HEK293 (cell line): ENCODE measurements at regions not wholly inside any gene's neighbourhood (a gene's known extent, or its start where the extent isn't known, plus 50 kb on each side); places are given as distances from the start of the nearest gene placed in this dataset.

ENCODE experiments used
- CTCF ChIA-PET: fragments of 350-600 bp; formaldehyde crosslinking; extraction: SDS; loops from one replicate; lab custom pipeline; 2021; ENCODE audit warnings: antibody characterized with exemption; lab: Yijun Ruan, JAX
- POLR2A ChIA-PET: fragments of 300-600 bp; formaldehyde crosslinking; extraction: SDS; loops from one replicate; lab custom pipeline; 2020; ENCODE audit warnings: antibody characterized with exemption, inconsistent platforms; lab: Yijun Ruan, JAX
- H3K27ac ChIP-seq: fragments of 200-500 bp; sonication (Bioruptor generic); 2 replicates; pipeline ENCODE4 v1.5.1; 2014; ENCODE audit warnings: low read depth, low read length, control low read depth, inconsistent platforms; ENCODE audit errors: extremely low read depth
- H3K36me3 ChIP-seq, 2 experiments: fragments of 200-500 bp in 1 of 2; sonication (Bioruptor generic) in 1 of 2; 1 replicate in 1 of 2; 2 replicates in 1 of 2; pipeline ENCODE4 v1.5.1; 2014 to 2017; ENCODE audit warnings: inconsistent platforms in 2 of 2, low read length in 2 of 2; ENCODE audit not compliant: control insufficient read depth in 2 of 2, insufficient read depth in 1 of 2
- H3K4me1 ChIP-seq: fragments of 200-500 bp; sonication (Bioruptor generic); 2 replicates; pipeline ENCODE4 v1.5.1; 2014; ENCODE audit warnings: mild to moderate bottlenecking, low read length, inconsistent platforms; ENCODE audit not compliant: control insufficient read depth, insufficient read depth
- H3K4me3 ChIP-seq: 2 replicates; pipeline ENCODE4 v1.5.1; 2011; ENCODE audit warnings: low read depth, mild to moderate bottlenecking, control low read depth, low read length, moderate library complexity
- H3K9me3 ChIP-seq: fragments of 200-500 bp; sonication (Bioruptor generic); 2 replicates; pipeline ENCODE4 v1.5.1; 2014; ENCODE audit warnings: low read depth, low read length, inconsistent platforms; ENCODE audit not compliant: control insufficient read depth, insufficient read depth
- KLF10 ChIP-seq: fragments of 450-650 bp; IDR thresholded peaks from 2 replicates; pipeline ENCODE4 v1.5.1; 2018; ENCODE audit warnings: missing biosample characterization, mild to moderate bottlenecking, missing genetic modification characterization
- RBAK ChIP-seq: fragments of 450-650 bp; formaldehyde crosslinking; IDR thresholded peaks from 2 replicates; pipeline ENCODE4 v1.5.1; 2016; ENCODE audit warnings: missing biosample characterization, missing genetic modification characterization
- TCF7L2 ChIP-seq: IDR thresholded peaks from 2 replicates; pipeline ENCODE4 v1.6.1; 2011; ENCODE audit warnings: low read depth, mild to moderate bottlenecking, inconsistent platforms, low read length, moderate library complexity, borderline replicate concordance
- WT1 ChIP-seq: fragments of 450-650 bp; formaldehyde crosslinking; IDR thresholded peaks from 2 replicates; pipeline ENCODE4 v1.5.1; 2016; ENCODE audit warnings: missing biosample characterization, missing genetic modification characterization
- ZBTB10 ChIP-seq: fragments of 450-650 bp; formaldehyde crosslinking; IDR thresholded peaks from 2 replicates; pipeline ENCODE4 v1.5.1; 2016; ENCODE audit warnings: missing biosample characterization, missing genetic modification characterization
- ZBTB17 ChIP-seq: fragments of 450-650 bp; formaldehyde crosslinking; IDR thresholded peaks from 2 replicates; pipeline ENCODE4 v1.5.1; 2016; ENCODE audit warnings: missing biosample characterization, missing genetic modification characterization
- ZBTB21 ChIP-seq: fragments of 450-650 bp; formaldehyde crosslinking; IDR thresholded peaks from 2 replicates; pipeline ENCODE4 v1.5.1; 2017; ENCODE audit warnings: missing biosample characterization, missing genetic modification characterization
- ZNF121 ChIP-seq: fragments of 450-650 bp; formaldehyde crosslinking; IDR thresholded peaks from 2 replicates; pipeline ENCODE4 v1.5.1; 2016; ENCODE audit warnings: missing biosample characterization, missing genetic modification characterization
- ZNF18 ChIP-seq: fragments of 450-650 bp; formaldehyde crosslinking; IDR thresholded peaks from 2 replicates; pipeline ENCODE4 v1.5.1; 2016; ENCODE audit warnings: missing biosample characterization, missing genetic modification characterization
- ZNF214 ChIP-seq: fragments of 450-650 bp; formaldehyde crosslinking; IDR thresholded peaks from 2 replicates; pipeline ENCODE4 v1.5.1; 2017; ENCODE audit warnings: missing biosample characterization, mild to moderate bottlenecking, missing genetic modification characterization, borderline replicate concordance
- ZNF266 ChIP-seq: fragments of 450-650 bp; formaldehyde crosslinking; IDR thresholded peaks from 2 replicates; pipeline ENCODE4 v1.5.1; 2016; ENCODE audit warnings: missing biosample characterization, missing genetic modification characterization, low read depth
- ZNF274 ChIP-seq, 2 experiments: fragments of 200-500 bp in 1 of 2; fragments of 450-650 bp in 1 of 2; sonication (Bioruptor generic) in 1 of 2; formaldehyde crosslinking in 1 of 2; IDR thresholded peaks; 2 replicates each; pipeline versions ENCODE4 v1.5.1 to v1.6.1; 2014 to 2016; ENCODE audit warnings: borderline replicate concordance in 1 of 2, inconsistent platforms in 1 of 2, low read length in 1 of 2, missing biosample characterization in 1 of 2, missing genetic modification characterization in 1 of 2
- ZNF76 ChIP-seq: fragments of 450-650 bp; formaldehyde crosslinking; IDR thresholded peaks from 2 replicates; pipeline ENCODE4; 2016; ENCODE audit warnings: low read depth, missing biosample characterization, missing genetic modification characterization, borderline replicate concordance
- ZSCAN30 ChIP-seq: fragments of 450-650 bp; IDR thresholded peaks from 2 replicates; pipeline ENCODE4 v1.5.1; 2018; ENCODE audit warnings: missing biosample characterization, mild to moderate bottlenecking, missing genetic modification characterization, moderate library complexity
- TF ChIP-seq, protein P1 (sequence below): fragments of 450-650 bp; formaldehyde crosslinking; conservative IDR thresholded peaks from 2 replicates; pipeline ENCODE4 v1.5.1; 2016; ENCODE audit warnings: low read depth, missing biosample characterization, missing genetic modification characterization
- TF ChIP-seq, protein P2 (sequence below): IDR thresholded peaks from 2 replicates; pipeline ENCODE4 v1.6.1; 2011; ENCODE audit warnings: mild to moderate bottlenecking, low read depth, low read length, borderline replicate concordance

DNA sequence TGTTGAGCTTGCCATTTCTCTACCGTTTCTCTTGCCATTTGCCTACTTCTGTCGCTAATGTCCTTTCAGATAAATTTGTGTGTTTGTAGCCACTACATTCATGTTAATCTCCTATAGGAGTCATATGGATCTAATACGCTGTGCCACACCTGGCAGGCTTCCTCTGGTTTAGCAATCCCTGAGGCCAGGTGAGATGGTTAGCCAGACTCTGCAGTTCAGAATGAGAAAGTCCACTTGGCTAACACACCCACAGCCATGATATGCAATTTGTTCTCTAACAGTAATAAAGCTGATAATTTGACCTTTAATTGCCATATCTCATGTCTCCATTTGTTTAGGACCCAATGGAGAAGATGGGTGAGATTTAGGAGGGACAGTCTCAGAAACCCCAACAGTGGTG lies 1261.6 kb upstream of the TMEM132C start (continued):
- TF ChIP-seq TCF7L2, result no peak
- no peak for TF ChIP-seq ZSCAN30 (tag by site-specific recombination)
- no peak for TF ChIP-seq ZNF274 (IDR thresholded peaks at IDR 0.05; ENCODE audit: low read length)
- TF ChIP-seq ZNF274 (tag by site-specific recombination; IDR thresholded peaks at IDR 0.05; ENCODE audit: borderline replicate concordance), result no peak
- TF ChIP-seq ZBTB17 (tag by site-specific recombination), result no peak
- TF ChIP-seq ZNF266 (tag by site-specific recombination), result no peak
- TF ChIP-seq, protein P1, sequence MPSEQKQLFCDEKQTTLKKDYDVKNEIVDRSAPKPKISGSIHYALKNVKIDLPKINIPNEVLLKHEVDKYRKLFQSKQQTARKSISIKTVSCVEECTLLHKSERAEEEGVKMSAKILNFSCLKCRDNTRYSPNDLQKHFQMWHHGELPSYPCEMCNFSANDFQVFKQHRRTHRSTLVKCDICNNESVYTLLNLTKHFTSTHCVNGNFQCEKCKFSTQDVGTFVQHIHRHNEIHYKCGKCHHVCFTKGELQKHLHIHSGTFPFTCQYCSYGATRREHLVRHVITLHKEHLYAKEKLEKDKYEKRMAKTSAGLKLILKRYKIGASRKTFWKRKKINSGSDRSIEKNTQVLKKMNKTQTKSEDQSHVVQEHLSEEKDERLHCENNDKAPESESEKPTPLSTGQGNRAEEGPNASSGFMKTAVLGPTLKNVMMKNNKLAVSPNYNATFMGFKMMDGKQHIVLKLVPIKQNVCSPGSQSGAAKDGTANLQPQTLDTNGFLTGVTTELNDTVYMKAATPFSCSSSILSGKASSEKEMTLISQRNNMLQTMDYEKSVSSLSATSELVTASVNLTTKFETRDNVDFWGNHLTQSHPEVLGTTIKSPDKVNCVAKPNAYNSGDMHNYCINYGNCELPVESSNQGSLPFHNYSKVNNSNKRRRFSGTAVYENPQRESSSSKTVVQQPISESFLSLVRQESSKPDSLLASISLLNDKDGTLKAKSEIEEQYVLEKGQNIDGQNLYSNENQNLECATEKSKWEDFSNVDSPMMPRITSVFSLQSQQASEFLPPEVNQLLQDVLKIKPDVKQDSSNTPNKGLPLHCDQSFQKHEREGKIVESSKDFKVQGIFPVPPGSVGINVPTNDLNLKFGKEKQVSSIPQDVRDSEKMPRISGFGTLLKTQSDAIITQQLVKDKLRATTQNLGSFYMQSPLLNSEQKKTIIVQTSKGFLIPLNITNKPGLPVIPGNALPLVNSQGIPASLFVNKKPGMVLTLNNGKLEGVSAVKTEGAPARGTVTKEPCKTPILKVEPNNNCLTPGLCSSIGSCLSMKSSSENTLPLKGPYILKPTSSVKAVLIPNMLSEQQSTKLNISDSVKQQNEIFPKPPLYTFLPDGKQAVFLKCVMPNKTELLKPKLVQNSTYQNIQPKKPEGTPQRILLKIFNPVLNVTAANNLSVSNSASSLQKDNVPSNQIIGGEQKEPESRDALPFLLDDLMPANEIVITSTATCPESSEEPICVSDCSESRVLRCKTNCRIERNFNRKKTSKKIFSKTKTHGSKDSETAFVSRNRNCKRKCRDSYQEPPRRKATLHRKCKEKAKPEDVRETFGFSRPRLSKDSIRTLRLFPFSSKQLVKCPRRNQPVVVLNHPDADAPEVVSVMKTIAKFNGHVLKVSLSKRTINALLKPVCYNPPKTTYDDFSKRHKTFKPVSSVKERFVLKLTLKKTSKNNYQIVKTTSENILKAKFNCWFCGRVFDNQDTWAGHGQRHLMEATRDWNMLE, result no peak
- TF ChIP-seq ZNF18, result no peak

GRCh38 chr12:127006972-127007371 lies 1260.0 kb upstream of the TMEM132C start:
- no peak overlapping the region for H3K4me3 ChIP-seq
- no peak overlapping the region for H3K27ac ChIP-seq
- TF ChIP-seq KLF10 (tag by site-specific recombination) (no peak), ZNF76 (tag by site-specific recombination) (no peak), ZNF121 (no peak), ZBTB17 (tag by site-specific recombination) (no peak), WT1 (tag by site-specific recombination) (no peak), ZNF214 (tag by site-specific recombination) (no peak), TCF7L2 (no peak), ZBTB10 (no peak), ZBTB21 (no peak), RBAK (tag by site-specific recombination) (no peak)
- TF ChIP-seq, protein P2, sequence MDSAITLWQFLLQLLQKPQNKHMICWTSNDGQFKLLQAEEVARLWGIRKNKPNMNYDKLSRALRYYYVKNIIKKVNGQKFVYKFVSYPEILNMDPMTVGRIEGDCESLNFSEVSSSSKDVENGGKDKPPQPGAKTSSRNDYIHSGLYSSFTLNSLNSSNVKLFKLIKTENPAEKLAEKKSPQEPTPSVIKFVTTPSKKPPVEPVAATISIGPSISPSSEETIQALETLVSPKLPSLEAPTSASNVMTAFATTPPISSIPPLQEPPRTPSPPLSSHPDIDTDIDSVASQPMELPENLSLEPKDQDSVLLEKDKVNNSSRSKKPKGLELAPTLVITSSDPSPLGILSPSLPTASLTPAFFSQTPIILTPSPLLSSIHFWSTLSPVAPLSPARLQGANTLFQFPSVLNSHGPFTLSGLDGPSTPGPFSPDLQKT, result no peak
- H3K9me3 ChIP-seq, result no peaks in the 10 kb centered on the region
- ChIA-PET CTCF (no interaction called here), POLR2A (no interaction called here)
- no peaks in the 10 kb centered on the region for H3K4me1 ChIP-seq
- H3K36me3 ChIP-seq, result no peaks in the 10 kb centered on the region
